ENCODE measurements at regions not wholly inside any gene's neighbourhood (a gene's known extent, or its start where the extent isn't known, plus 50 kb on each side); places are given as distances from the start of the nearest gene placed in this dataset.

- no peak for DNase-seq (ENCODE audit: low read depth)
- no peak for TF ChIP-seq CTCF (IDR thresholded peaks at IDR 0.05; ENCODE audit: insufficient read depth, low read depth, low read length, missing control alignments)
These were observed 282.5 kb upstream of the HTR2A start for GRCh38 chr13:47179321-47179720.

GRCh38 chr13:47178090-47178950 is 281.5 kb upstream of the HTR2A start:
- no peak overlapping the region for H3K4me3 ChIP-seq (ENCODE audit: low read length)
- DNase-seq (ENCODE audit: low read depth) = peak; percentile 7
- TF ChIP-seq CTCF (IDR thresholded peaks at IDR 0.05; ENCODE audit: insufficient read depth, low read depth, low read length, missing control alignments) = no peak

More at GRCh38 chr13:47179321-47179720, 282.5 kb upstream of the HTR2A start:
- no peak overlapping the region for H3K4me3 ChIP-seq (ENCODE audit: low read length)

GRCh38 chr13:47175172-47175866 is 278.5 kb upstream of the HTR2A start:
- no peak for TF ChIP-seq CTCF (IDR thresholded peaks at IDR 0.05; ENCODE audit: insufficient read depth, low read depth, low read length, missing control alignments)
- H3K4me3 ChIP-seq (ENCODE audit: low read length) = no peak overlapping the region
- DNase-seq (ENCODE audit: low read depth) = peak; percentile 54

- DNase-seq (ENCODE audit: low read depth) = no peak
- H3K4me3 ChIP-seq (ENCODE audit: low read length) = no peak overlapping the region
- TF ChIP-seq CTCF (IDR thresholded peaks at IDR 0.05; ENCODE audit: insufficient read depth, low read depth, low read length, missing control alignments) = no peak
These were observed 274.1 kb upstream of the HTR2A start for GRCh38 chr13:47170971-47171370.

- no peak overlapping the region for H3K4me3 ChIP-seq (ENCODE audit: low read length)
- TF ChIP-seq CTCF (IDR thresholded peaks at IDR 0.05; ENCODE audit: insufficient read depth, low read depth, low read length, missing control alignments) = no peak
- no peak for DNase-seq (ENCODE audit: low read depth)
These were observed 271.8 kb upstream of the HTR2A start for GRCh38 chr13:47168618-47169017.

GRCh38 chr13:47168066-47168465 is 271.2 kb upstream of the HTR2A start:
- peak; percentile 61 for DNase-seq (ENCODE audit: low read depth)
- TF ChIP-seq CTCF (IDR thresholded peaks at IDR 0.05; ENCODE audit: insufficient read depth, low read depth, low read length, missing control alignments) = no peak
- no peak overlapping the region for H3K4me3 ChIP-seq (ENCODE audit: low read length)
